ENCODE measurements at regions not wholly inside any gene's neighbourhood (a gene's known extent, or its start where the extent isn't known, plus 50 kb on each side); places are given as distances from the start of the nearest gene placed in this dataset.

DNA sequence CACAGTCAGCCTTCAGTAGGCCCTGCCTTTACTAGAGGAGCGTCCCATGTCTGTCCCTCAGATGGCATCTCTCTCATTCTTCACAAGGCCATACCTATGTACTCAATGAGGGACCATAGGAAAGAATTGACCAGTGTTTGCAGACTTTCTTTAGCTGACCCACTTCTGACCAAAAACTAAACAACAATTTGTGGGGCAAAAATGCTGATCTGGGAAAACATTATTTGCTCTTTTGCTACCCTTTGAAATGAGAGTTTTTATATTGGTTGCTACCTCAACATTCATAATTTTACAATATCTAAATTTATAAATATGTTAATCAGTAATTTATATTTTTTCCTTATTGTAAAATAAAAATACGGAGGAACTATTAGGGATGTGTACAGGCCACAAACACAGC, 539.4 kb upstream of the GJE1 start:
- H3K4me1 ChIP-seq, result peaks cover 0 to 6% (median 0%) of the 10 kb centered on the region in 12 donors

DNA sequence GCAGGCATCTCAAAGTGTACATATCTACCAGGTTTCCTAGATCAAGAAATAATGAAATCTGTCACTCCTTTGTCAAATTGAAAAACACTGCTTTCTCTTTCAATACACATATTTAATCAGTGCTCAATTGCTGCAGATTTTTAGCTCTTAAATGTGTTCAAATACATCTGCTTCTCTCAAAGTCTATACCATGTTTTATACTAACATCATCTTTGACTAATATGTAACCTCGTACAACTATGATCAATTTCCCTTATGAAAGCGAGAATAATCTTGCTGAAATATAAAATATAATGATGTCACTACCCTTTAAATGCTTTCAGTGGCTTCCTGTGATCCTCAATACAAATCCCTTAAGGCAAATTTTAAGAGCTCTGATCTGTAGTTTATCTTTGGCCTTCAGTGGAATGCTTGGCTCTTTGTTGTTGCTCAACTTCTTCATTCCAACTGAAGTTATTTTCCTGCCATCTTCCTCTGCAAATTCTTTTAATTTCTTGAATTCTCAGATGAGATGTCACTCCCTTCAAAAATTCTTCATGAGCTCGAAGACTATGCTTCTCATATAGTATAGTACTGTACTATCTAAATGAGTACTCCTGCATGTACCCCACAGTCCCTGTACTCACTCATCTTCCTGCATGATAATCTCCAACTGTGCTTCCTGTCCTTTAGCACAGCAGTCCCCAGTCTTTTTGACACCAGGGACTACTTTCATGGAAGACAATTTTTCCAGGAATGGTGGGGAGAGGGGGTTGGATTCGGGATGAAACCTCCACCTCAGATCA, 545.1 kb upstream of the GJE1 start:
- DNase-seq (no peak), ATAC-seq (no peak)
- no peak overlapping the region for H3K27ac ChIP-seq
- H3K36me3 ChIP-seq, result no peaks in the 10 kb centered on the region
- TF ChIP-seq POLR2A (IDR thresholded peaks at IDR 0.05), result no peak
- TF ChIP-seq, protein P1, sequence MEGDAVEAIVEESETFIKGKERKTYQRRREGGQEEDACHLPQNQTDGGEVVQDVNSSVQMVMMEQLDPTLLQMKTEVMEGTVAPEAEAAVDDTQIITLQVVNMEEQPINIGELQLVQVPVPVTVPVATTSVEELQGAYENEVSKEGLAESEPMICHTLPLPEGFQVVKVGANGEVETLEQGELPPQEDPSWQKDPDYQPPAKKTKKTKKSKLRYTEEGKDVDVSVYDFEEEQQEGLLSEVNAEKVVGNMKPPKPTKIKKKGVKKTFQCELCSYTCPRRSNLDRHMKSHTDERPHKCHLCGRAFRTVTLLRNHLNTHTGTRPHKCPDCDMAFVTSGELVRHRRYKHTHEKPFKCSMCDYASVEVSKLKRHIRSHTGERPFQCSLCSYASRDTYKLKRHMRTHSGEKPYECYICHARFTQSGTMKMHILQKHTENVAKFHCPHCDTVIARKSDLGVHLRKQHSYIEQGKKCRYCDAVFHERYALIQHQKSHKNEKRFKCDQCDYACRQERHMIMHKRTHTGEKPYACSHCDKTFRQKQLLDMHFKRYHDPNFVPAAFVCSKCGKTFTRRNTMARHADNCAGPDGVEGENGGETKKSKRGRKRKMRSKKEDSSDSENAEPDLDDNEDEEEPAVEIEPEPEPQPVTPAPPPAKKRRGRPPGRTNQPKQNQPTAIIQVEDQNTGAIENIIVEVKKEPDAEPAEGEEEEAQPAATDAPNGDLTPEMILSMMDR (IDR thresholded peaks at IDR 0.05), result no peak
- 70 to 81% (median 78%) methylated on average over 4 of the region's 4 CpGs for WGBS, 4 donors
- no peaks in the 10 kb centered on the region for H3K27me3 ChIP-seq
- H3K9me3 ChIP-seq, result no peaks in the 10 kb centered on the region
- no peaks in the 10 kb centered on the region for H3K4me1 ChIP-seq
- intact Hi-C loops (cut with DNase I), result no loop called here
- no peak overlapping the region for H3K4me3 ChIP-seq

More for the DNA sequence above, 539.4 kb upstream of the GJE1 start:
- H3K4me3 ChIP-seq, result no peak overlapping the region
- intact Hi-C loops (cut with DNase I), result no loop called here
- H3K9me3 ChIP-seq, result no peaks in the 10 kb centered on the region
- TF ChIP-seq, protein P1 (IDR thresholded peaks at IDR 0.05), result no peak
- TF ChIP-seq POLR2A (IDR thresholded peaks at IDR 0.05), result no peak
- no peak for ATAC-seq
- H3K36me3 ChIP-seq, result no peaks in the 10 kb centered on the region
- 96 to 99% (median 97%) methylated on average over 2 of the region's 2 CpGs for WGBS, 4 donors
- no peak overlapping the region for H3K27ac ChIP-seq
- no peak for DNase-seq
- no peaks in the 10 kb centered on the region for H3K27me3 ChIP-seq

DNA sequence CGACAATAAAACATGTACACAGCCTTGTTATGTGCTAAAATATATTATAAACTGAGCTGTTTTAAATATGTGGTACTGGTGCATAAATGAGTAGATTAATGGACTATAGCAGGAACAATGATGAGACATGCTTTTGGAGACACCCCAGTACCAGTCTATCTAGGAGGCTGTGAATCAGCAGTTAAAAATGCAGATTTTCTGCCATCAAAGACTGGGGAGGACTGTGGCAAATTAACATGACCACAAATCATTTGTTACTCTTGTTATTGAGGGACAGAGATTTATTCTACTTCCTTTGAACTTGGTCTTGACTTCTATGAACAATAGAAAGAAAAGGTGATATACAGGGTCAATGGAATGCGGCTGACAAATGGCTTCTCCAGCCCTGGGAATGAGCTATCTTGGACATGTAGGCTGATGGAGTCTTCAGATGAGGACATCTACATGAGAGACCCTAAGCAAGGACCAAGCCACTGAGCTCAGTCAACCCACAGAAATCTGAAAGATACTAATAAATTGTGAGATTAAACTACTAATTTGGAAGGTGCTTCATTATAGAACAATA, 551.7 kb upstream of the GJE1 start:
- intact Hi-C loops (cut with DNase I), result no loop called here
- ATAC-seq (no peak), DNase-seq (no peak)
- Histone ChIP-seq H3K9me3 (no peaks in the 10 kb centered on the region), H3K27ac (no peak overlapping the region), H3K4me1 (no peaks in the 10 kb centered on the region), H3K36me3 (no peaks in the 10 kb centered on the region), H3K4me3 (no peak overlapping the region), H3K27me3 (no peaks in the 10 kb centered on the region)
- TF ChIP-seq, protein P1 (IDR thresholded peaks at IDR 0.05), result no peak
- TF ChIP-seq POLR2A (IDR thresholded peaks at IDR 0.05), result no peak
- WGBS, 4 donors, result 83 to 93% (median 90%) methylated on average over 2 of the region's 2 CpGs

DNA sequence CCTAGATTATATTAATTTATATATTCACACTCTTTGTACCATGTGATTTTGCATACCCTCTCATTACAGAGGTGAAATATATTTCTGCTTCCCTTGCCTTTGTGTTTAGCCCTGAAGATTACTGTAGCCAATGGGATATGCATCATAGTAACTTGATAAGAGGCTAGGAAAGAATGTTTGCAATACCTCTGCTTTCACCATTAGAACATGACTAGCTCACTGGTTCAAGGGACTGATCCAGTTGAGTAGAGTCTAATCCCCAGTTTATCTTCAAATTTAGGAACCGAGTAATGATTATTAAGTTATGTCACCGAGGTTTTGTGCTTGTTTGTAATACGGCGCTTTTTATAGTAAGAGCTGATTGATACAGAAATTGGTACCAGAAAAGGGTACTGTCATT, 552.6 kb upstream of the GJE1 start:
- H3K4me3 ChIP-seq, result no peak overlapping the region
- H3K4me1 ChIP-seq, result no peaks in the 10 kb centered on the region
- no peaks in the 10 kb centered on the region for H3K27me3 ChIP-seq
- TF ChIP-seq, protein P1 (IDR thresholded peaks at IDR 0.05), result no peak
- no peak for TF ChIP-seq POLR2A (IDR thresholded peaks at IDR 0.05)
- ATAC-seq (no peak), DNase-seq (no peak)
- H3K36me3 ChIP-seq, result no peaks in the 10 kb centered on the region
- WGBS, 4 donors, result 93 to 98% (median 97%) methylated on average over 4 of the region's 4 CpGs
- intact Hi-C loops (cut with DNase I), result no loop called here
- H3K9me3 ChIP-seq, result no peaks in the 10 kb centered on the region
- H3K27ac ChIP-seq, result no peak overlapping the region

Data from heart left ventricle (tissue), 16 donors.